ENCODE measurements at regions not wholly inside any gene's neighbourhood (a gene's known extent, or its start where the extent isn't known, plus 50 kb on each side); places are given as distances from the start of the nearest gene placed in this dataset.

GRCh38 chr13:79870123-79870522 lies 389.2 kb downstream of the NDFIP2 start:
- Mint-ChIP-seq H3K27me3 (ENCODE audit: low read depth) (no peaks in the 10 kb centered on the region), H3K36me3 (no peaks in the 10 kb centered on the region), H3K9me3 (no peaks in the 10 kb centered on the region), H3K4me1 (peaks cover 40% of the 10 kb centered on the region), H3K4me3 (no peak overlapping the region), H3K27ac (peak overlapping the region; percentile 86)
- DNase-seq (ENCODE audit: low spot score in 2 of 2, unreplicated experiment in 2 of 2) = no peak
- TF ChIP-seq, protein P1, sequence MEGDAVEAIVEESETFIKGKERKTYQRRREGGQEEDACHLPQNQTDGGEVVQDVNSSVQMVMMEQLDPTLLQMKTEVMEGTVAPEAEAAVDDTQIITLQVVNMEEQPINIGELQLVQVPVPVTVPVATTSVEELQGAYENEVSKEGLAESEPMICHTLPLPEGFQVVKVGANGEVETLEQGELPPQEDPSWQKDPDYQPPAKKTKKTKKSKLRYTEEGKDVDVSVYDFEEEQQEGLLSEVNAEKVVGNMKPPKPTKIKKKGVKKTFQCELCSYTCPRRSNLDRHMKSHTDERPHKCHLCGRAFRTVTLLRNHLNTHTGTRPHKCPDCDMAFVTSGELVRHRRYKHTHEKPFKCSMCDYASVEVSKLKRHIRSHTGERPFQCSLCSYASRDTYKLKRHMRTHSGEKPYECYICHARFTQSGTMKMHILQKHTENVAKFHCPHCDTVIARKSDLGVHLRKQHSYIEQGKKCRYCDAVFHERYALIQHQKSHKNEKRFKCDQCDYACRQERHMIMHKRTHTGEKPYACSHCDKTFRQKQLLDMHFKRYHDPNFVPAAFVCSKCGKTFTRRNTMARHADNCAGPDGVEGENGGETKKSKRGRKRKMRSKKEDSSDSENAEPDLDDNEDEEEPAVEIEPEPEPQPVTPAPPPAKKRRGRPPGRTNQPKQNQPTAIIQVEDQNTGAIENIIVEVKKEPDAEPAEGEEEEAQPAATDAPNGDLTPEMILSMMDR (IDR thresholded peaks at IDR 0.05; ENCODE audit: unreplicated experiment) = no peak

DNA sequence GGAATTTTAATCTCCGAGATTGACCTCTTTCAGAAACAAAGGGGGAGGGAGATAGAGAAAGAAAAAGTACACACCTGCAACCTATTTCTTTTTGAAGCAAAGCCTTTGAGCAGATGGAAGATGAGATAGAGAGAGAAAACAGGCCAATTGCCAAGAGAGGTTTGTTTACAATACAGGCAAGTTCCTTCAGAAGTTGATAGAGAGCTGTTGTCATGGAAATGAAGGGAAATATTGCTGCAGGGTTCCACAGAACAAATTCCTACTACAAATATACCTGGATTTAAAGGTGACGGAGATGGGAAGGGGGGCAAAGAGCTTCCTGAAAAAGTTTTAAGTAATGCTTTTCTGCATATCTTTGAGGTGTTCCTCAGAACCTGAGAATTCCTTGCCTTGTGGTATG lies 388.4 kb downstream of the NDFIP2 start:
- Mint-ChIP-seq H3K4me3 (no peak overlapping the region), H3K27ac (peak overlapping the region; percentile 86)

DNA sequence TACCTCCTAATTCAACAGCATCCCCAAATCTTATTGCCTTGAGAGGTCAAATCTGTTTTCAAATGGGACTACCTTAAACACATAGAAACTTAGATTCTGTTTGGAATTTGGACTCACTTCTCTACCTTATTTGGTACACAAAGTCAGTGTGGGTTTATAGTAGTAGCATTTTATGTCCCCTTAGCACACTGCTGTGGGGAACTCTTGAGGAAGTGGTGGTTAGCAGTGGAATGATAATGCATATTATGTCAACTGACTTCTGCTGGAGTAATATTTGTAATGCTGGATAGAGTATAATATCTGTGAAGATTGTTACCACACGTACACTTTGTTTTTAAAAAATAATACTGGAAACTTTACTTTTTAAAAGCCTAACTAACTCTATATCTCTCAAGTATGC lies 386.3 kb downstream of the NDFIP2 start:
- H3K4me3 Mint-ChIP-seq = no peak overlapping the region
- H3K36me3 Mint-ChIP-seq = no peaks in the 10 kb centered on the region
- H3K27me3 Mint-ChIP-seq (ENCODE audit: low read depth) = no peaks in the 10 kb centered on the region
- no peak overlapping the region for H3K27ac Mint-ChIP-seq
- TF ChIP-seq, protein P1 (IDR thresholded peaks at IDR 0.05; ENCODE audit: unreplicated experiment) = no peak
- no peak for DNase-seq (ENCODE audit: low spot score in 2 of 2, unreplicated experiment in 2 of 2)
- H3K4me1 Mint-ChIP-seq = peaks cover 26% of the 10 kb centered on the region
- no peaks in the 10 kb centered on the region for H3K9me3 Mint-ChIP-seq

More for the DNA sequence above, 388.4 kb downstream of the NDFIP2 start:
- Mint-ChIP-seq H3K4me1 (peaks cover 37% of the 10 kb centered on the region), H3K27me3 (ENCODE audit: low read depth) (no peaks in the 10 kb centered on the region), H3K9me3 (no peaks in the 10 kb centered on the region), H3K36me3 (no peaks in the 10 kb centered on the region)
- TF ChIP-seq, protein P1 (IDR thresholded peaks at IDR 0.05; ENCODE audit: unreplicated experiment) = no peak
- DNase-seq (ENCODE audit: low spot score in 2 of 2, unreplicated experiment in 2 of 2) = no peak

DNA sequence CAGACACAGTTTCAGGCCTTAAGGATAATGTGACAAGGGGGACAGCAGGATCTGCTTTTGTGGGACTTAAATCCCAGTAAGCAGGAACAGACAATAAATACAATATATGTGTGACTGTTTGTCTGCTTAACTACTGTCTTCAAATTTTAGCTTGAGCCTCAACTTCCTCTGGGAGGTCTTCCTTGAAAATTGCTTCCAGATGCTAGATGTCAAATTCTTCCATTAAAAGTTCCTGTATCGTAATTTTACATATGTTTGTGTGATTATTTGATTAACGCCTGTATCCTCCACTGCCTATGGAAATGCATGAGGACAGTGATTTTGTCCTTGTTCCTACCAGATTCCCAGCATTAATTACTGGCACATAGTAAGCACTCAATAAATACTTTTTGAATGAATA lies 385.5 kb downstream of the NDFIP2 start:
- H3K36me3 Mint-ChIP-seq = no peaks in the 10 kb centered on the region
- peaks cover 20% of the 10 kb centered on the region for H3K4me1 Mint-ChIP-seq
- H3K9me3 Mint-ChIP-seq = no peaks in the 10 kb centered on the region
- H3K4me3 Mint-ChIP-seq = no peak overlapping the region
- TF ChIP-seq, protein P1 (IDR thresholded peaks at IDR 0.05; ENCODE audit: unreplicated experiment) = no peak
- no peak overlapping the region for H3K27ac Mint-ChIP-seq
- no peak for DNase-seq (ENCODE audit: low spot score in 2 of 2, unreplicated experiment in 2 of 2)
- no peaks in the 10 kb centered on the region for H3K27me3 Mint-ChIP-seq (ENCODE audit: low read depth)

DNA sequence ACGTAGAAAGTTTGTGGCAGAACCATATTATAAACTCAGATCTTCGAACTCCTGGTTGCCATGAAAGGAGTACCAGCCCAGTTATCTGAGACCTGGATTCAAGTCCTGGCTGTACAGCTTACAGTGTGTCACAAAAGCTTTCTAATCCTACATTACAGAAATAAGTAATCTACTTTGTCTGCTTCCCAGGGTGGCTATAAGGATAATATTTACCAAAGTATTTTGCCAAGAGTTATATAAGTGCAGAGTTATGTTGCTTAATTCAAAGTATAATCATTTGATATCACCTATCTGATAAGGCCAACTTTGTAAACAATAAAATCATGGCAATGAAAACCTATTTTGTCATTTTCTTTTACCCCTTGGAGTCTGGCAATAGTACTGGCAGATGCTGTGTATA lies 381.6 kb downstream of the NDFIP2 start:
- no peaks in the 10 kb centered on the region for H3K4me1 Mint-ChIP-seq

More for the DNA sequence above, 381.6 kb downstream of the NDFIP2 start:
- H3K36me3 Mint-ChIP-seq = no peaks in the 10 kb centered on the region
- no peaks in the 10 kb centered on the region for H3K27me3 Mint-ChIP-seq (ENCODE audit: low read depth)
- no peak overlapping the region for H3K4me3 Mint-ChIP-seq
- TF ChIP-seq, protein P1 (IDR thresholded peaks at IDR 0.05; ENCODE audit: unreplicated experiment) = no peak
- H3K27ac Mint-ChIP-seq = no peak overlapping the region
- H3K9me3 Mint-ChIP-seq = peaks cover 4% of the 10 kb centered on the region
- no peak for DNase-seq (ENCODE audit: low spot score in 2 of 2, unreplicated experiment in 2 of 2)
